Erythroblast (primary cell): ENCODE measurements at regions not wholly inside any gene's neighbourhood (a gene's known extent, or its start where the extent isn't known, plus 50 kb on each side); places are given as distances from the start of the nearest gene placed in this dataset.
"Not testable (repeated sequence)": the region's sequence is repeated elsewhere in the genome, so short reads cannot be mapped to it uniquely, and the experiment has no call there.

Source experiments
- DNase-seq, 2 experiments: peaks; one replicate each; lab custom pipeline; 2025; lab: John Stamatoyannopoulos, UW
- GATA1 ChIP-seq: IDR thresholded peaks from 2 replicates; pipeline ENCODE4 v1.6.1; 2011; ENCODE audit warnings: low read depth, mild to moderate bottlenecking, control low read depth, low read length, moderate library complexity
- POLR2A ChIP-seq: IDR thresholded peaks from 2 replicates; pipeline ENCODE4 v1.6.1; 2011; ENCODE audit warnings: mild to moderate bottlenecking, low read length

DNA sequence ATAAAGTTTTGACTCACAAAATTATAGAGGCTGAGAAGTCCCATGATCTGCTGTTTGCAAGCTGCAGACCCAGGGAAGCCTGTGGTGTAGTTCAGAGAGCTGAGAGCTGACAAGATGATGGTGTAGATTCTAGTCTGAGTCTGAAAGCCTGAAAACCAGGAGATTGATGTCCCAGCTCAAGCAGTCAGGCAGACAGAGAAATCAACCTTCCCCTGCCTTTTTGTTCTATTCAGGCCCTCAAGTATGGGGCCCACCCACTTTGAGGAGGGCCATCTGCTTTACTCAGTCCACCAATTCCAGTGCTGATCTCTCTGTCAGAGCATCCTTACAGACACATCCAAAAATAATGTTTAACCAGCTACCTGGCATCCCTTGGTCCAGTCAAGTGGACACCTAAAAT lies 479.6 kb downstream of the STK39 start:
- TF ChIP-seq GATA1 = no peak
- no peak for TF ChIP-seq POLR2A
- DNase-seq = no peak

DNA sequence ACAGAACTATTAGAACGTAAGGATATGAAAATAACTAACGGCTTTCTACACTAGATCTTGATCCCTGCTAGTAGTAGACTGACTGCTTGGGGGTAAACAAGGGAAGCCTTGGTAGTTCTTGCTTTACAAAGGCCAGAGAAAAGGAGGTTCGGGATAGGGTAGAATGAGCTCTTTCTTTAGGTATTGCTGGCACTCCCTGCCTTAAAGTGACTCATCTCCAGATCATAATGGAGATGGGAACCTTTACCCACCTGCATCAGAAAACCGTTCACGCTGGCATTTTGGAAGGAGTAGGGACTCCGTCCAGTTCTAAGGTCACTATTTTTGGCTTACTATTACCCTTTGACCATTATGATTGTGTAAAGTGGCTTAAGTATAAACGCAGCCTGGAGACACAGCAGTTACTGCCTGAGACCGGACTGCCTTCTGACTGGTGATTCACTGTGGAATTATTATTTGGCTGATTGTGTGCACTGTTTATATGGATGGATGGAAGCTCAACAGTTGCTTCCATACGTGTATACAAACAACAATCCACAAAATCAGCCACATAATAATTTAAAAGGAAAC lies 482.5 kb downstream of the STK39 start:
- TF ChIP-seq POLR2A (no peak), GATA1 (no peak)
- DNase-seq = no peak

- DNase-seq = no peak
- no peak for TF ChIP-seq POLR2A
- no peak for TF ChIP-seq GATA1
Measured at GRCh38 chr2:167761465-167762136, 485.8 kb downstream of the STK39 start.

DNA sequence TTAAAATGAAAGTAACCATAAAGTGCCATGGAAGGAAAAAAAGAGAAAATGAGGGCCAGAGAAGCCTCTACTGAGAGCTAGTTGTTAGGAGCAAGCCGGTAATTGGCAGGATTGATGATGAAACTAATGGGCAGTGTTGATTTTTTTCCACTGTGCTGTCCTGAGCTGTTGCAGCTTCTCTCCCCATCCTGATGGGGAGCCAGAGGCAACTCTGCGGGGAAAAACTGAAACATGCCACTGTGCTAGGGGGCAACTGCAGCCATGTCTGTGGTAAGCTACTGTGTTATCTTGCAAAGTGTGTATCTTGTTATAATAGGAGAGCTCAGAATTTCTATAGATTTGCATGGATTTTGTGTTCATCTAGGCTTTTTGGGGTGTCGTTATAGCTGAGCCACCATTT lies 487.9 kb downstream of the STK39 start:
- DNase-seq = no peak
- no peak for TF ChIP-seq POLR2A
- TF ChIP-seq GATA1 = no peak

- no peak for DNase-seq
- no peak for TF ChIP-seq POLR2A
- TF ChIP-seq GATA1 = no peak
Measured at GRCh38 chr2:167758292-167758691, 489.1 kb downstream of the STK39 start.

DNA sequence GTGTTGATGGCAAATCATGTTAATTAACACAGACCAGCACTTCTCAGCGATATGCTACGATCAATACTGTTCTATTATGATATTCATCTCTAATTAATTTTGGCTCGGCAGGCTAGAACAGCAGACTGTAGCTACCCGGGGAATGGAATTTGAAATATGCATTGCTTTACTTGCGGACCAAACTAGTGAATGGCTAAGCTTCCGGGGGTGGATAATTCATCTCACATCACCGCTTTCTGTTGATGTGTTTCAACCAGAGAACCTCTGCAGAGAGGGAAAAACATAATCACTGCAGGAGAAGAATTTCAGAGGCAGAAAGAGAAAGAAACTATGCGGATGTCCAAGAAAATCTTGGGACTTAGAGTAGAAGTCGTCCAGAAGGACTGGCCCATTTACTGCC lies 490.9 kb downstream of the STK39 start:
- TF ChIP-seq GATA1 = no peak
- no peak for TF ChIP-seq POLR2A
- no peak for DNase-seq

DNA sequence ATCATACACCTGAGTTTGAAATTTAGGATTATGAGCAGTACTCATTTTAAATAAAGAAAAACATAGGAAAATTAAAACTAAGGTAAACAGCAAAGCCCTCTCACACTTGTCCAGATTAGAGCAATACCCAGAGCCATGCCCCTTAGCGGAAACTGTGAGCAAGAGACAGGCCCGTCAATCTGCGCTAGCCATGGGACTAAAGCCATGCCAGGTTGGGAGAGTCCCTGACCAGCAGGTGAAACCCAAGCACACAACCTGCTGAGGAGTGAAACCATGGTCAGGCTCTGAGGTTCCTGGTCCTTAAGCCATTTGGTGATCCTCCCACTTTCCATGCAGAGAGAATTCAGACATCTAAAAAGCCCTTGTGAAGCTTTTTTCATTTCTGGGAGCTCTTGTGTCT lies 494.3 kb downstream of the STK39 start:
- TF ChIP-seq GATA1 (no peak), POLR2A (no peak)
- DNase-seq = no peak

DNA sequence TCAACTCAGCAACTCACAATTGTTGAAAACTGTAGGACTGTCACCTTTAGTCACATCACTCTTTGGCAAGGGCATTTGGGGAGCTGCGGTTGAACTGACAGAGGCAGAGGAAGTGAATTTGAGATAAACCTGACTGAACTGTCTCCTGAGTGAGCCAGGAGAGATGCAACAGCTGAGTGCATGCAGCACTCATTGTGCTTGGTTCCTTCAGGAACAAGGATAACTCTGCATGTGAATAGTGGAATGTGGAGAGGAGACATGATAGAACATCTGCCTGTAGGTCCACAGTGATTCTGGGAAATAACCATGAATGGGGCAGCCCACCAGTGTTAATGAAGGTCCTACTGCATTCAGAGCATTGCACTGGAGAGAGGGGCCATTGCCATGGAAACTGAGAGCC lies 494.7 kb downstream of the STK39 start:
- no peak for DNase-seq
- TF ChIP-seq GATA1 (no peak), POLR2A (no peak)

DNA sequence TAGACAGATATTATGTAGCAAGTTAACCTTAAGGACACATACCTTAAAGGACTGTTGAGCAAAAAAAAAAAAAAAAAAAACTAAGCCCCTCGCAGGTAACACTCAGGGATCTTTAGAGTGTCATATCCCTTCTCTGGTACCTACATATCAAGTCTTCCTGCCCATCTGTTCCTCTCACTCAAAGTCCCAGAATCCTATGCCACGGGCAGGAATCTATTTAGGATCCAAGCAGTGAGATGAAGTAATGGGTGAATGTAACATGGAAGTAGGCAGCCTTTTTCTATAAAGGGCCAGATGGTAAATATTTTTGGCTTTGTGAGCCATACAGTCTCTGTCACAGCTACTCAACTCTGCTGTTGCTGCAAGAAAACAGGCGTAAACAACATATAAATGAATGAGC lies 496.7 kb downstream of the STK39 start:
- TF ChIP-seq GATA1 (no peak), POLR2A (no peak)
- no peak for DNase-seq

DNA sequence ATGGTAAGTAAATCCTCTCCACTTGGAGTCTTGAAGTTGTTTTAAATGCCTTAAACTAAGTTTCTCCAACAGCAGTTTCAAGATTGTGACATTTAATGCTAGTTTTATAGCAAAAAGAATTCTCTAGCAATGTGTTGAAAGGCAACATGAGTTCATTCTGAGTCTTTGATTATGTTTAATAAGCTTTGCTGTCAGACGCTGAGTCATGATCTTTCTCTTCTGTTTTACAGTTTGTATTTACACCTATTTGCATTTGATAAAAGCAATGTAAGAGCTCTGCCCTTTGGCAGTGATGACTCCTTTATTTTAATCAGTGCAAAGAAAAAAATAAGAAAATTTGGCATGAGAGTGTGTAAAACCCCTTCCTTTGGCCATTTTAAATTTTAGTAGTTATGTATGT lies 497.7 kb downstream of the STK39 start:
- no peak for DNase-seq
- TF ChIP-seq POLR2A (no peak), GATA1 (no peak)

GRCh38 chr2:167749016-167749415 lies 498.4 kb downstream of the STK39 start:
- no peak for DNase-seq
- TF ChIP-seq POLR2A (no peak), GATA1 (no peak)

DNA sequence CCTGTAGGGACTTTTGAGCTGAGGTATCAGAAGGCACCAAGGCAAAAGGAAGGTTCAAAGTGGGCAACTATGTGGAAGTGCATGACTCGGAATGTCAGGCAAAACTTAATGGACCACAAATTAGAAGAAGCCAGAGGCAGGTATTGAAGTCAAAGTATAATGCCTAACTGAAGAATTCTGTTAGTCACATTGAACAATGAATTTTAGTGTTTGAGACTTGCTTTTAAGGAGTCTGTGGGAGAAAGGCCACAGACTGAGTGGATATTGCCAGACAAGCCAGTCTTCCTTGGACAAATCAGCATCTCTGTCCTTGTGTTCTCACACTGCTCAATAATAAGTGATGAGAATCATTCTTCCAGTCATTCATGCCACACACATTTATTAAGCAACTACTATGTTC lies 498.9 kb downstream of the STK39 start:
- TF ChIP-seq POLR2A (no peak), GATA1 (no peak)
- DNase-seq = no peak

GRCh38 chr2:167745667-167746066 lies 501.7 kb downstream of the STK39 start:
- no peak for DNase-seq
- TF ChIP-seq GATA1 = no peak
- TF ChIP-seq POLR2A = no peak

GRCh38 chr2:167739921-167740320 lies 507.5 kb downstream of the STK39 start:
- not testable (repeated sequence) for DNase-seq

DNA sequence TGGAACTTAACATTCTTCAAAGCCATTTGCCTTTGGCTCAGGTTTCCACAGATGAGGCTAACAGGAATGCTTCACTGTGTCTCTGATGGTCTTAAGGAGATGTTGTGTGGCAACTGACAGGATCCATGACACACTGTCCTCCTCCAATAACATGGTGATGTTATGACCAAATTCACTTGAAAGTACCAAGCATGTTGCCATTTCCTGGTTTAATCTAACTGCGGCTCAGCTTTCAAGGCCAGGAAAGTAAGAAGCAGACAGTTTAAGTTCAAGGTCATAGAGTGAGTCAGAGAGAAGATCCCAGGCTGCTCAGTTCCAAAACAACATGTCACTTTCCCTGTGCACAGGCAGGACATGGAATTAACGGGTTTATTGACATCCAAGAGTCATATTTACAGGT lies 513.6 kb downstream of the STK39 start:
- TF ChIP-seq GATA1 = no peak
- TF ChIP-seq POLR2A = no peak
- no peak for DNase-seq
